ENCODE measurements at regions not wholly inside any gene's neighbourhood (a gene's known extent, or its start where the extent isn't known, plus 50 kb on each side); places are given as distances from the start of the nearest gene placed in this dataset.

DNA sequence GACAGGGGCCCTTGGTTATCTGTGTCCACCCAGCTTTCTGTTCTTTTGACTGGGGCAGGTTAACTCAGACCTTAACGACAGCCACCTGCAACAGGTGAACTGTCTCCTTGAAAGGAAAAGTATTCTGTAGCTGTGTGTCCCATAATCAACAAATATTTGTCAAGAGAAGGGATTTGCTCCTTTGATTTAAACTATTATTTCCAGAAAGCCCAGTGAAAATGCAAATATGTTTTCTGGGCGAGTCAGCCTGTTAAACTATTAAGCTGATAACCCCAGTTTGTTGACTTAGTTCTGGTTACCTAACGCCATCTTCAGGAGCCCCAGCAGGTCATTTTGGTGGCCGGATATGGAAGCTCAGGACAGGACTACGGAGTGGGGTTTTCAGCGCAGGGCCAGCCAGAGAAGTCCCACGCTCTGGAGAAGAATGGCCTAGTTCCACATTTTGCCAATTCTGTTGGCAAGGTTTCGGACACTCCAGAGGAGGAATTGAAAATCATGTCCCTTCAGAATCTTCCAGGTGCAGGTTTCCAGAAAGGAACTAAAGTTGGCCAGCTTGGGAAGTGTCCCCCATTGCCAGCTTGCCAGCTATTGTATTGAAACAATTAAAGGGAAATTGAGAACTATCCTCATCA lies 54.5 kb downstream of the ADRA2A start:
- DNase-seq (ENCODE audit: low spot score), result no peak

DNA sequence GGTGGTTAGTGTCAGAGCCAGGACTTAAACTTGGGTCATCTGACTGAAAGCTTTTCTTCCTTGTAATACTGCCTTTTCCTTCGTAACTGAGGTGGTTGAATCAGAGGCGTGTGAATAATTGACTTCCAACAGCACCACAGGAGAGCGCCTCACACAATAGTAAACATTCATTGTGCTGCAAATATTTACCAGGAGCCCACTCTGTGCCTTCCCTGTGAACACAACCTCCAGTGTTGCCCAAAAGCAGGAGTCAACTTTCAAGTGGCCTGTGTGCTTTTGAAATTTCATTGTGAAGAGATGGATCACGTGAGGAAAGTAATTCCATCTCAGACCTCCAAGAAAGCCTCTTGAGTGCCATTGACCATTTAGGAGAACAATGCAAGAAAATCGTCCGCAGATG lies 60.2 kb downstream of the ADRA2A start:
- no peak for DNase-seq (ENCODE audit: low spot score)

DNA sequence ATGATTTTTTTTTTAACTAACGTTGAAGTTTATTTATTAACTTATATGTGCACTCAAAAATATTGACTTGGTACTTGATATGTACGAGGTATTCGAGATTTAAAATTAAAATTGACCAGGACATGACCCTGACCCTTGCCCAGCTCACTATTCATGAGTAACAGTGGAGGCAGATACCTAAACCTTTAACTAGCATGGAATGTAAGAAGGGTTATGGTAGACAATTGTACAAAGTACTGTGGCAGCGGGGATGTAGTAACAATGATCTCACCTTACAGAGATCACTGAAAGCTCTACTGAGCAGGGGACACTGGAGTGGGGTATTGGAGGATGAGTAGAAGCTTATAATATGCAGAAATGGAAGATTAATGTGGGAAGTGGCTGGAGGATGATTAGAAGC lies 60.8 kb downstream of the ADRA2A start:
- no peak for DNase-seq (ENCODE audit: low spot score)

DNA sequence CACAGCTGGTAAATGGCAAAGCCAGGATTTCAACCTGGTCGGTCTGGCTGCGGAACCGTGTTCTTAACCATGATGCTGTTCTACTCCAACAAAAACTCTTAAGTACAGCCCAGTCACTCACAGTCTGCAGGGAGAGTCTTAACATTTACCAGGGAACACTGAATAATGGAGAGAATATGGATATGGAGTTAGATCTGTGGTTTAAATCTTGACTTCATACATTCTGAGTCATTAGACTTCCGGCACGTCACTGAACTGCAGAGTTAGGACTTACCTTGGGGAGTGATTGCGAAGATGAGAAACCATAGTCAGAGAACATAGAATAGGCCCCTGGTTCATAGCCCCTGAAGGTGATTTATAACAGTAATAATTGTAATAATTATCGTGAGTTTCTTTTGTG lies 61.7 kb downstream of the ADRA2A start:
- DNase-seq (ENCODE audit: low spot score), result no peak

DNA sequence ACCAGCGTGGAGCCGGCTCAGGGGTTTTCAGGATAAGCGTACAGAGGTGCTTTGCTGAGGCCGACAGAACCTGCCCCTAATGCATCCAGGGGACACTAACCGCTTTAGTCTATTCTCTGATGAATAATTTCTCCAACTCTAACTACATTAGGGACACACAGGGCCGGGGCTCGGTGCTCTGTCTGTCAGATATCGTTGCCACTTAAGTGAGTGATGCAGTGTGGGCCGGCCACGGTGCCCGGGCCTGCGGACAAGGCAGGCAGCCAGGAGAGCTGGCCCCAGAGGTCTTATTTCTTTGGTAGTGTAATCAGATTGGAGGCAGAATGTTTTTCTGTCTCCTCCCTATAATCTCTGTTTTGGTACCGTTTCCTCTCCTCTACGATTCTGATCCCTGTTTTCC lies 62.7 kb downstream of the ADRA2A start:
- DNase-seq (ENCODE audit: low spot score), result no peak

DNA sequence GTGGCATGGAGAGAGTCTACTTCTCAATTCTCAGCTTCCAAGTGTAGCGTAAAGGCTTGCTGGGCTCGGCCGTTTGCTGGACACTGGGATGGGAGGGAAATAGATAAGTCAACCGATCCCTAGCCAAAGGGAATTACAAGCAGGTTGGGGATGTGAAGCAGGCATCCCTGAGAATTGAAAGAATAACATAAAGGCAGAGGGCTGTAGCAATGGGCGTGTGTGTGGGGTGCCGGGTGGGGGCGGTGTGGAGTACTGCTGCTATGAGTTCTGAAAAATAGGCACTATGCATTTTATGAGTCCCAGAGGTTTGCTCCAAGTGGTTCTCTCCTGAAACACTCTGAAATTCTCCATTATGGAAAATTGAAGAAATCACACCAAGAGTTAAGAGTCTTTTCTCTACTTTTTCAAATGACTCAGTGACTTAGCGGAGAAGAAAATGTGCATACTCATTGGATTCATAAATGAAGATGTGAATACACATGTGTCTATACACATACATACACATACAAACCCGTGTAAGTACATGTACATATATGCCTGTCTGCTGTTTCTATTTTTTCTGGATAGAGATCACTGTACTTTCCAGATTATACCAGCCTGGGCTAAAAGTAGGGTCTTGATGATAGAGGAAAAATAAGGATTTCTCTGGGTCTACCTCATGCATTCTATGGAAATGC lies 65.4 kb downstream of the ADRA2A start:
- DNase-seq (ENCODE audit: low spot score), result no peak

DNA sequence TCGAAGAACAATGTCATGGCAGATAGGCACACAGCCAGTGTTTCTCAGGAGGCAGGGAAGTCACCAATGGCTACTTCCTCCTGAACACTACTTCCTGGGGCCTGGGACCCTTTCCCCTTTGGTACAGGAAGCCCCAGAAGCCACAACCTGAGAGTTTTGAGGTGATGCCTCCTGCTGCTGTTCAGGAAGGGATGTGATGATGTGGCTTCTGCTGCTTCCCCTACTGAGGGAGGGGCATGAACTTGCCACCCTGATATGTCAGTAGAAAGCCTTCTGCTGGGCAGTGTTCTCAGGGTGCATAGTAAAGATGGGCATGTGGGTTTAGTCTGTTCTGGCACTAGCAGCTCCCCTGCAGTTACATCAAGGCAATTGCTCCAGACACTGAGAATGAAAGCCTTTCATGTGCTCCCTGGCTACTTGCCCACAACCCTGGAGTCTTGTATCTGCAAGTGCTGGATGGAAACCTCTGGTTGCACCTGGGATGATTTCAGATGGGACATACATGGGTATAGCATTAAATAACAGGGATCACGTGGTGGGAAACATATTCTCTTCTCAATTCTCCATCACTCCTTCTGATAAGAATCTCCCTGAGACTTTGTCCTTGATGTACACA lies 69.3 kb downstream of the ADRA2A start:
- no peak for DNase-seq (ENCODE audit: low spot score)

DNA sequence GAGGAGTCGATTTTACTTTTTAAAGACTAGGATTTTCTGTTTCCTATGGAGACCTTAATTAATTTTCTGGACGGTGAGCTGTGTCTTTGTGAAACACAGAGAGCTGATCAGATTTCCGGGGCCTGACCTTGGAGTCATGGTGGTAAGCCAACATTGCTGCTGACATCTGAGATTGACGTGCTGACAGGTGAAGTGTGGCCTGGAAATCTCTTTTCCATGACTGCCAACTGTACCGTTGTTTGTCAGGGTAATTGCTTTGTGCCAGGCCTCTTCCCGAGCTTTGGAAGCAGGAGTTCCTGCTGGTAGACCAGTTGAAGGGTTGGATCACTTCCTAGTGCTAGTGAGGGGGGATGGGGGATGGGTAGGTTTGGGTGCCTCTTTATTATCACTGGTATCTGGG lies 71.2 kb downstream of the ADRA2A start:
- no peak for DNase-seq (ENCODE audit: low spot score)

DNA sequence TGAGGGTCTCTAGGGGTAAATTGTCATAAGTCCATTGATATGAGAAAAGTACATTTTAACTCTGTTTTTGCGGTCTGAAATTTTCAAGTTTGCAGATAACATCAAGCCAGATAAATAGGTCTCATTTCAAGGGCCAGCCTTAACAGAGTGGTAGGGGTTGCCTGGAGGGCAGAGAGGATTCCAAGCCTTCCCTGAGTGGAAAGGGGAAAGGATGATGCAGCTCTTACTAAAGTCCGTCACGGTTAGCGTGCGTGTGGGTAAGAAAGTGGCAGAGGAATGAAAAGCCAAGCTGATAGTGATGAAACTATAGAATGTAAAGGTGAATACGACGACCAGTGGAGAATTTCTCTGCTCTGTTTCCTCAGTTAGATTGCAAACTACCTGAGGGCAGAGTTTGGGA lies 71.6 kb downstream of the ADRA2A start:
- DNase-seq (ENCODE audit: low spot score), result no peak

DNA sequence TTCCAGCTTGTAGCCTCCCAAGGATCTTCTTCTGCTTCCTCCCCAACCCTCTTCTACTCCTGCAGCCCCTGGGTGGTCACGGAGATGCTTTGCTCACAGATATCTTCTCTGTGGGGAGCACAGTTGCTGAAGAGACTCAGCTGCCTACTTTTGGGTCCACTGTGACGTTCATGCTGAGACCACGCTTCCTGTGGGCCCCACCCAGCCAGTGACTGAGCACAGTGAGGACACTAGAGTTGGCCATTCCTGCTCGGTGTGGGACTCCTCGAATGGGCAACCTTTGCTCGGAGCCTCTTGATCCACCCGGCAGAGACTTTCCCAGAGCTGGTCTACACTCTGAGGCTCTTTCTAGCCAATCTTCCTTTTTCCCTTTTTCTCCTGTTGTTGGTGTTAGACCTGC lies 73.9 kb downstream of the ADRA2A start:
- DNase-seq (ENCODE audit: low spot score), result no peak

DNA sequence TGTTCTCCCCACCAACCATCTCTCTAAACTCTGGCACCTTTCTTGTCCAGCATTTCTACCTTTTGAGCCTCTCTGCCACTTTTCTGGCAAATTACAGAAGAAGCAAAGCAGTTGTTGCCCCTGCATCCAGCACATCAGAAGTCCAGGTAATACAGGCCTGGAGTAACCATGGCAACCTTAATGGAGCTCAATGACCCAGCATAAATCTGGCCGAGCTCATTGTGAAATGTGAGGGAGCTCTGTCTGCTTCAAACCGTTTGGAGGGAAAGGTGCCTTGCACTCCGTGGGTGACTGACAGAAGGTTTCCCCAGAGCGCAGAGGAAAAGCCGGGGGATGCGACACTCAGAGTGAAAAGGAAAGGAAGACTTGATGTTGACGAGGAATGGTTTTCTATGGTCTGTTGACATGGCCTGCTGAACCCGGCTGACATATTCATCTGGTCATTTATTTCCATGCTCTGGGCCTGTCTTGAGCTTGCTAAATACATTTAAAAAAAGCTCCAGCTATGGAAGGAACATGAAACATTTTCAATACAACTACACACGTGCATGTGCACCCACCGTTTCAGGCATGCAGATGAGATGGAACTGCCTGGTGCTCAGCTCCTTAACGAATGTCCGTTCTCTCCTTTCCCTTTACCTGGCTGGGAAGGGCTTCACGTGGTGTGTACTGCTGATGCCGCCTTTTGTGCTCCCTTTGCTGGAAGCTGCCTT lies 74.9 kb downstream of the ADRA2A start:
- DNase-seq (ENCODE audit: low spot score), result no peak

DNA sequence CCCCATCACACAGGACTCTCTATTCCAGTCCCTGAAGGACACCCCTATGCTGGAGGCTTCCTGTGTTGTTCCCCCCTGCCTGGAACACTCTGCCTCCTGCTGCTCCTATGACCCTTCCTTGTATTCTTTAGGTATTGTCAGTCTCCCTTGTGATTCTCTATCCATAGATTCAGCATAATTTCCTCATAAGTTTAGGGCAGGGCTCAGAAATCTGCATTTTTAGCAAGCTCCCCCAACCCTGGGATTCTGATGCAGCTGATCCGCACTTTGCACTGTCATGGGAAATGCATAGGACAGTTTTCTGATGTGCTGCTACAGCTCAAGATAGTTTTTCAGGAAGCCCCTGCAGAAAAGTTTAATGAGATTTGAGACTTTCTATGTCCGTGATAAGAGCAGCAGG lies 79.9 kb downstream of the ADRA2A start:
- no peak for DNase-seq (ENCODE audit: low spot score)

DNA sequence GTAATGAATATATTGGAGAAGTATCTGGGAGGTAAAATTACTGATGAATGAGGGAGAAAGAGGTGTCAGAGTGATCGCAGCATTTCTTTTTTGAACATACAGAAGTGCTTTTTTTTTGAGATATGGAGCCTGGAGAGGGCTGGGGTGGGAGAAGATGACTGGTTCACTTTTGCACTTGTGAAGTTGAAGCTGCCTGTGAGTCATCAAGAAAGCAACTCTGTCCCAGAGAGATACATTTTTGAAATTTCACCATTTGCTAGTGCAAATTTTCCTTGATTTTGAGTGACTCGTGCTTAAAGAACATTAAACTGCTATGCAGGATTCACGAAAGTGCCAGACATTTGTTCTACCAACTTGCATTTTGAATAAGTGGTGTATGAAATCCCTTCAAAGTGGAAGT lies 81.8 kb downstream of the ADRA2A start:
- no peak for DNase-seq (ENCODE audit: low spot score)

DNA sequence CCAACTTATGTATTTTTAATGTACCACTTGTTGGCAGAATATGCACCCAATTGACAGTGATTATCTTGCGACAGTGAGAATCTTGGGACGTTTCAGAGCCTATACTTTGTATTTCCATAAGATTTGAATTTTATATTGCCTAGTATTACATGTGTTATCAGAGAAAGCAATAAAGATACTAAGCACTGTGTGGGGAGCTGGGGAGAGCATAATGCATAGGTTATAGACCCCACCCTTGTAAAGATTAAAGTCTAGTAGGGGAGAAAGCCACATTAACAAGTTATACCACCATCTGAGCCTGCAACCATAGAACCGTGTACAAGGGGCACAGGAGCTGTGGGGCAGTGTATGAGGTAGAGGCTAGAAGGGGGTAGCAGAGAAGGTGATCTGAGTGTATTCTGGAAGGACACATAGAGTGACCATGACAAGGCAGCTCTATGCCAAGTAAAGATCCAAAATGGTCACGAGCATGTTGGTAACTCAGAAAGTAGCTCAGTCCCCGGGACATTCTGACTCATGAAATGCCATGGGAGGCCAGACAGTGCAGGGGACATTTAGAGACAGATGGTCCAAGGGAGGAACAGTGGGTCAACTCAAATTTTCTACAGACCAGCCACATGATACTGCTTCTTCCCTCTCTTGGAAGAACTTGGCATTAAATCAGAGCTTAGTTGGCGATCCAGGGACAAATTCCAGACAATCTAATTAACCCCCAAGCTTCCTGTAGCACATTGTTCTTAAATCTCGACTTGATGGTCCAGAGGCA lies 84.5 kb downstream of the ADRA2A start:
- DNase-seq (ENCODE audit: low spot score), result no peak

DNA sequence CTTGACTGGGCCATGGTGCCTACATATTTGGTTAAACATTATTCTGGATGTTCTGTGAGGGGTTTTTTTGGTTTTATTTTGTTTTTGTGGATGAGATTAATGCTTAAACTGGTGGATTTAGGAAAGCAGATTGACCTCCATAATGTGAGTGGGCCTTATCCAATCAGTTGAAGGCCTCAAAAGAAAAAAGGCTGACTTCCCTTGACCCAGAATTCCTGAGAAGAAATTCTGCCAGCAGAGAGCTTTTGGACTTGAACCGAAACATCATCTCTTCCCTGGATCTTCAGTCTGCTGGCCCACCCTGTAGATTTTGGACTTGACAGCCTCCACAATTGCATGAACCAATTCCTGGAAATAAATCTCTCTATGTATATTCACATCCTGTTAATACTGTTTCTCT lies 94.4 kb downstream of the ADRA2A start:
- no peak for DNase-seq (ENCODE audit: low spot score)

DNA sequence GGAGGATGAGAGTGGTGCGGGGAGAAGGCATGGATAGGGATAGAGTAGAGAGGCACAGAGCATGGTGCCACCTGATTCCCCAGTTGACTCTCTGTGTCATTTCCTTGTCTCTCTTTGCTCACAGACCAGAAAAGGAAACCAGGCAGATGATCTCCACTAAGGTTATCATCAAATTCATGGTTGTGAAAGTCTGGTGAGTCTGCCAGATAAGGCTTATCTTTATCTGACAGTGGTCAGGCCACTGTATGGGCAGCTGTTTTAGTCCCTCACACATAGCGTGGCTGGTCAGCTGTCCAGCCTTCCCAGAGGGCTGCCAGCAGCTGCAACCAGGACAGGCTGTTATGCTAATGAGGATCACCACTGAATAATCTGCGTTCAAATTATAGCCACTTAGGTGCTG lies 99.0 kb downstream of the ADRA2A start:
- DNase-seq (ENCODE audit: low spot score), result no peak

DNA sequence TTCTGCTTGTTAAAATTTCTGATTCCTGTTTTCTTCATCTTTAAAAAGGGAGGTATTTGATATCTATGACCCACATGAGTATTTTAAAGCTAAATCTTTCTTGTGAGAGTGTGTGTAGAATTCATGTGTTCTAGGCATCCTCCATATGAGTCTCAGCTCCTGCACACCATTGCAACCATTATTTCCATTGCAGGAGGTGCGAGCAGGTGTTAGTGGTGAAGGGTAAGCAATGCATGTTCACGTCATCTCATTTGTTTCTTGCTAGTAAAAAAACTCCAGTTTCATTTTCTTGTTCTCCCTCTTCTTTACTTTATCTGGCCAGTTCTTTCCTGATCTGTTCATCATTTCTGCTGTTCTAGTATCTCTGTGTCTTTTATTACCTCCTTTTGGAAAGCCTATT lies 100.5 kb downstream of the ADRA2A start:
- no peak for DNase-seq (ENCODE audit: low spot score)

DNA sequence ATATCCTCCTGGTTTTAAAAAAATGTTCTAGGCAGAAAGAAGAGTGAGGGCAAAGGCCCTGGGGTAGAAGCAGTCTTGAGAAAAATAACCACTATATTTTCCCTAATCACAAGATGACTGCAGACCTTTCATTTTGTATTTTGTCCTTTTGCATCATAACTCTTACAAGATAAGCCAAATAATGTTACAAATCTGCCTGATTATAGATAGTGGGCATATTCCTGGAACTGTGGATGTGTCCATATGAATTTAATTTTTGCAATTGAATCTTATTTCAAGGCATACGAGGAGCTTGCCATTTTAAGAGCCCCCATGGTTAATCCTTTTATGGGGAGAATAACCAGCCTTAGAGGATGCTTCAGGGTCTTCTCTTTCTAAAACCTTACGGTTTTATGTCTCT lies 102.7 kb downstream of the ADRA2A start:
- DNase-seq (ENCODE audit: low spot score), result no peak

DNA sequence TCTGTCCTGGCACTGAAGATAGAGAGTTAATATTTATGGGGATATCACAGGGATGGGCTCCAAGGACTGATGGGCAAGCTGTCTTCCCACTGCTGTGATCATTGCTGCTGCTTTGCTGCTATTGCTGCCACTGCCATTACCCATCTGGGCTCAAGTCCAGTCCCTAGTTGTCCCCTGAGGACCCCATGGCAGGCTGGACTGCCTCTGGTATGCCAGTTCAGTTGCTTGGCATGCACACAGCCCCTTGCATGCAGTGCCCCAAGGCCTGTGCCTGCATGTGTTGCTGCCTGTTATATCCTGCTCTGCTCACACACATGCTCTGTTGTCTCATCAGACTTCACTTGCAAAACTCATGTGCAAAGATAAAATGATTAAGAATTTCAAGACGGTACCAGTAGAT lies 109.5 kb downstream of the ADRA2A start:
- no peak for DNase-seq (ENCODE audit: low spot score)

DNA sequence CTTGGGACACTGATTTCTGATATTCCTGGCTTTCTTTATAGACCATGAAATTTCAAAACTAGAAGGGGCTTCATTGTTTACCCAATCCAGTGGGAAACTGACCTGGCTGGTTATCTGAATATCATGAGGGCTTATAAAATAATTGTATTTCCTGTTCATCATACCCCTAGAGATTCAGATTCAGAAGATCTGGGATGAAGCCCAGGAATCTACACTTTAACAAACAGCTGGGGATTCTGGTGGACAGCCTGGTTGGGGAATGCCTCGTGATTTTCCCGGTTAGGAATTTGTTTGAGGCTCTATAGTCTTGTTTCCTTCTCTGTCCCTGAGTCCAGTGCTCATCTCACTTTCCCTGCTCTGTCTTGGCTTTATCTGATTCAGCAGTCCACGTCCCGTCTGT lies 110.3 kb downstream of the ADRA2A start:
- DNase-seq (ENCODE audit: low spot score), result no peak

DNA sequence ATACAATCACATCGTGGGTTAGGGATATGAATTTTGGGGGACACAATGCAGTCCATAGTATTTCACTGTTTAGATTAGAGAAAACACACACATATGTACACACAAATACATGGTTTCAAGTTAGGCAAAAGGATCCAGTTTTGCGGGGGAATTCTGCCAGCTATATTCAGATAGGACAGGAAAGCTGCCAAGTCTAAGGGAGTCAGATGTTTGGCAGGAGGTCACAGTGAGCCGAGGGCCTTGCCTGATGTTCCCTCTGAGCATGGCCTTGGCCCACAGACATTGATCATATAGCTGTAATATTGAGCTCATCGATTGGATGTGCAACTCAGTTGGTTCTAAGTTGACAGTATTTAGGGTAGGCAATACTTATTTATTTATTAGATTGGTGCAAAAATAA lies 122.8 kb downstream of the ADRA2A start:
- DNase-seq (ENCODE audit: low spot score), result no peak

DNA sequence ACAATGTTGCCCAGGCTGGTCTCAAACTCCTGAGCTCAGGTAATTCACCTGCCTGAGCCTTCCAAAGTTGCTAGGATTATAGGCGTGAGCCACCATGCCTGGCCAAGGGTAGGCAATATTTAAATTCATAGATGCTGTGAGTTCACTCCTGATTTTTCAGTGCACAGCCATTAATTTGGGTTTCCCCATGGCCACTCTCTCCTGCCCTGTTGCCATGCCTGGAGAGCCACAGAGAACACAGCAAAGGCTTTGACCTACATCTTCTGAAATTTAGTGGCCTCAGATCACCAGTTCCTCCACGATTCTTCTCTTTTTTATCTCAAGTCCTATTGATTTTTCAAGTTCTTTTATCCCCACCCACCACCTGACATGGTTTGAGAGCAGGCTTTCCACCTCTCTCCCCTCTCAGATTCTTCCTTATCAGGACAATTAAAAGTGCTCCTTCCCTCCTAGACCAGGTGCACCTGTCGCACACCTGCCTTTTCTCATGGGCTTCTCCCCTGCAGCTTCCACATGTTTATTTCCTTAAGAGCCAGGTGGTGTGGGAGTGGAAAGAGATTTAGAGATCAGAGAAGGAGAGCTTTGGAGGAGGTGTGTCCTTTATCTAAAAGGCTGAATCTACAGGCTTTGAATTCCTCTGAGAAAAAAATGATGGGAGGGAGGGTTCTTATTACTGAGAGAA lies 123.8 kb downstream of the ADRA2A start:
- no peak for DNase-seq (ENCODE audit: low spot score)
